Hepatocyte (in vitro differentiated cells): ENCODE measurements at regions not wholly inside any gene's neighbourhood (a gene's known extent, or its start where the extent isn't known, plus 50 kb on each side); places are given as distances from the start of the nearest gene placed in this dataset.

ENCODE experiments used
- DNase-seq: peaks from one replicate; pipeline ENCODE4 v3.0.0-alpha.2; 2016; ENCODE audit warnings: low spot score
- H2AFZ ChIP-seq: fragments of 200-600 bp; sonication (generic); 2 replicates; pipeline ENCODE4 v1.6.0; 2016; ENCODE audit warnings: antibody characterized with exemption, mild to moderate bottlenecking
- H3K27ac ChIP-seq: fragments of 200-600 bp; sonication (generic); 2 replicates; pipeline ENCODE4 v1.5.1; 2016; ENCODE audit warnings: mild to moderate bottlenecking
- H3K27me3 ChIP-seq: fragments of 200-600 bp; sonication (generic); 2 replicates; pipeline ENCODE4 v1.6.1; 2016
- H3K36me3 ChIP-seq: fragments of 200-600 bp; sonication (generic); replicated peaks from 2 replicates; pipeline ENCODE4 v1.5.1; 2016; ENCODE audit warnings: low read depth; ENCODE audit not compliant: insufficient read depth
- H3K4me1 ChIP-seq: fragments of 200-600 bp; sonication (generic); 2 replicates; pipeline ENCODE4 v1.5.1; 2016; ENCODE audit warnings: mild to moderate bottlenecking, moderate library complexity; ENCODE audit not compliant: insufficient read depth
- H3K4me2 ChIP-seq: fragments of 200-600 bp; sonication (generic); 2 replicates; pipeline ENCODE4 v1.6.0; 2016
- H3K4me3 ChIP-seq: fragments of 200-600 bp; sonication (generic); 2 replicates; pipeline ENCODE4 v1.5.1; 2016; ENCODE audit warnings: mild to moderate bottlenecking
- H3K79me2 ChIP-seq: fragments of 200-600 bp; sonication (generic); 2 replicates; pipeline ENCODE4 v1.6.0; 2017; ENCODE audit warnings: mild to moderate bottlenecking
- H3K9me2 ChIP-seq: fragments of 200-600 bp; sonication (generic); replicated peaks from 2 replicates; pipeline ENCODE4 v1.6.0; 2017; ENCODE audit warnings: mild to moderate bottlenecking; ENCODE audit not compliant: insufficient read depth
- H3K9me3 ChIP-seq: fragments of 200-600 bp; sonication (generic); 2 replicates; pipeline ENCODE4 v1.5.1; 2016; ENCODE audit warnings: low read depth, mild to moderate bottlenecking
- H4K20me1 ChIP-seq: fragments of 200-600 bp; sonication (generic); 2 replicates; pipeline ENCODE4 v1.6.0; 2016; ENCODE audit warnings: mild to moderate bottlenecking; ENCODE audit not compliant: insufficient read depth, poor library complexity, severe bottlenecking
- CTCF ChIP-seq: fragments of 200-600 bp; sonication (generic); IDR thresholded peaks from 2 replicates; pipeline ENCODE4 v1.5.1; 2016; ENCODE audit warnings: antibody characterized with exemption, mild to moderate bottlenecking; ENCODE audit not compliant: poor library complexity
- EZH2 ChIP-seq: fragments of 200-600 bp; sonication (generic); IDR thresholded peaks from 2 replicates; pipeline ENCODE4 v1.6.1; 2016; ENCODE audit warnings: antibody characterized with exemption, mild to moderate bottlenecking, borderline replicate concordance
- EZH2phosphoT487 ChIP-seq: fragments of 200-600 bp; sonication (generic); IDR thresholded peaks from one replicate; pipeline ENCODE4 v1.6.1; 2018; ENCODE audit warnings: antibody characterized with exemption, mild to moderate bottlenecking, low read depth, moderate library complexity; ENCODE audit not compliant: unreplicated experiment, severe bottlenecking
- WGBS: methylation state at CpG from one replicate; pipeline ENCODE4 v1.1.6; 2016; ENCODE audit warnings: low lambda C conversion rate; ENCODE audit errors: missing lambda C conversion rate; 5-methylcytosine and 5-hydroxymethylcytosine counted together

GRCh38 chr10:3701491-3701890 lies 83.5 kb downstream of the KLF6 start:
- no peak for DNase-seq
- 75% methylated on average over 1 of the region's 1 CpG for WGBS
- Histone ChIP-seq H3K4me1 (no peaks in the 10 kb centered on the region), H3K27me3 (no peaks in the 10 kb centered on the region), H2AFZ (no peak overlapping the region), H4K20me1 (no peaks in the 10 kb centered on the region), H3K4me2 (no peak overlapping the region), H3K27ac (no peak overlapping the region), H3K9me2 (no peaks in the 10 kb centered on the region), H3K36me3 (no peaks in the 10 kb centered on the region), H3K79me2 (no peaks in the 10 kb centered on the region), H3K4me3 (no peak overlapping the region), H3K9me3 (no peaks in the 10 kb centered on the region)
- TF ChIP-seq EZH2 (no peak), CTCF (no peak), EZH2phosphoT487 (no peak)

GRCh38 chr10:3700531-3701076 lies 84.4 kb downstream of the KLF6 start:
- H3K27ac ChIP-seq, result no peak overlapping the region
- WGBS, result 58% methylated on average over 3 of the region's 3 CpGs
- TF ChIP-seq CTCF (no peak), EZH2 (no peak), EZH2phosphoT487 (no peak)
- H3K9me2 ChIP-seq, result no peaks in the 10 kb centered on the region
- DNase-seq, result no peak
- H3K4me2 ChIP-seq, result no peak overlapping the region
- H3K79me2 ChIP-seq, result no peaks in the 10 kb centered on the region
- no peak overlapping the region for H3K4me3 ChIP-seq
- no peaks in the 10 kb centered on the region for H4K20me1 ChIP-seq
- no peak overlapping the region for H2AFZ ChIP-seq
- H3K9me3 ChIP-seq, result no peaks in the 10 kb centered on the region
- H3K4me1 ChIP-seq, result no peaks in the 10 kb centered on the region
- H3K27me3 ChIP-seq, result no peaks in the 10 kb centered on the region
- H3K36me3 ChIP-seq, result no peaks in the 10 kb centered on the region

GRCh38 chr10:3699916-3700315 lies 85.1 kb downstream of the KLF6 start:
- no peak overlapping the region for H2AFZ ChIP-seq
- 80% methylated on average over 5 of the region's 5 CpGs for whole genome bisulfite sequencing
- DNase-seq, result no peak
- no peak overlapping the region for H3K4me3 ChIP-seq
- no peak overlapping the region for H3K4me2 ChIP-seq
- no peaks in the 10 kb centered on the region for H3K27me3 ChIP-seq
- no peaks in the 10 kb centered on the region for H3K9me3 ChIP-seq
- H3K4me1 ChIP-seq, result no peaks in the 10 kb centered on the region
- H3K9me2 ChIP-seq, result no peaks in the 10 kb centered on the region
- H3K79me2 ChIP-seq, result no peaks in the 10 kb centered on the region
- TF ChIP-seq EZH2phosphoT487 (no peak), CTCF (no peak), EZH2 (no peak)
- H3K36me3 ChIP-seq, result no peaks in the 10 kb centered on the region
- no peak overlapping the region for H3K27ac ChIP-seq
- no peaks in the 10 kb centered on the region for H4K20me1 ChIP-seq

GRCh38 chr10:3698312-3698711 lies 86.7 kb downstream of the KLF6 start:
- WGBS, result 68% methylated on average over 1 of the region's 1 CpG
- Histone ChIP-seq H3K4me1 (no peaks in the 10 kb centered on the region), H3K27me3 (no peaks in the 10 kb centered on the region), H3K36me3 (no peaks in the 10 kb centered on the region), H2AFZ (no peak overlapping the region), H3K4me3 (no peak overlapping the region), H3K4me2 (no peak overlapping the region), H4K20me1 (no peaks in the 10 kb centered on the region), H3K79me2 (no peaks in the 10 kb centered on the region), H3K27ac (no peak overlapping the region), H3K9me3 (no peaks in the 10 kb centered on the region), H3K9me2 (no peaks in the 10 kb centered on the region)
- DNase-seq, result no peak
- TF ChIP-seq EZH2phosphoT487 (no peak), CTCF (no peak), EZH2 (no peak)
